ENCODE measurements at regions not wholly inside any gene's neighbourhood (a gene's known extent, or its start where the extent isn't known, plus 50 kb on each side); places are given as distances from the start of the nearest gene placed in this dataset.
A peak's percentile ranks its signal among the peaks of the same experiment; 100 is the strongest.
"Not testable (repeated sequence)": the region's sequence is repeated elsewhere in the genome, so short reads cannot be mapped to it uniquely, and the experiment has no call there.

GRCh38 chr4:107452717-107453630 is 267.1 kb downstream of the PAPSS1 start:
- no peaks in the 10 kb centered on the region for H3K9me3 Mint-ChIP-seq
- CTCF ChIA-PET, result no interaction called here
- peaks cover 1% of the 10 kb centered on the region for H3K27me3 Mint-ChIP-seq
- no peak for DNase-seq
- no peak overlapping the region for H3K4me3 Mint-ChIP-seq
- H3K27ac Mint-ChIP-seq, result no peak overlapping the region
- POLR2A ChIA-PET, result no interaction called here
- no peaks in the 10 kb centered on the region for H3K36me3 Mint-ChIP-seq (ENCODE audit: low read depth)
- no peaks in the 10 kb centered on the region for H3K4me1 Mint-ChIP-seq

GRCh38 chr4:107449611-107450369 is 270.2 kb downstream of the PAPSS1 start:
- Mint-ChIP-seq H3K9me3 (no peaks in the 10 kb centered on the region), H3K4me3 (no peak overlapping the region), H3K36me3 (ENCODE audit: low read depth) (no peaks in the 10 kb centered on the region), H3K4me1 (no peaks in the 10 kb centered on the region), H3K27ac (no peak overlapping the region), H3K27me3 (peaks cover 5% of the 10 kb centered on the region)
- ChIA-PET CTCF (no interaction called here), POLR2A (no interaction called here)
- no peak for DNase-seq

- no peaks in the 10 kb centered on the region for H3K9me3 Mint-ChIP-seq
- H3K4me1 Mint-ChIP-seq, result no peaks in the 10 kb centered on the region
- POLR2A ChIA-PET, result no interaction called here
- CTCF ChIA-PET, result no interaction called here
- H3K4me3 Mint-ChIP-seq, result no peak overlapping the region
- no peak overlapping the region for H3K27ac Mint-ChIP-seq
- no peaks in the 10 kb centered on the region for H3K36me3 Mint-ChIP-seq (ENCODE audit: low read depth)
- no peak for DNase-seq
- peaks cover 3% of the 10 kb centered on the region for H3K27me3 Mint-ChIP-seq
Observed at GRCh38 chr4:107442538-107443111, 277.4 kb downstream of the PAPSS1 start.

GRCh38 chr4:107439401-107439800 is 280.6 kb downstream of the PAPSS1 start:
- H3K4me1 Mint-ChIP-seq, result no peaks in the 10 kb centered on the region
- H3K36me3 Mint-ChIP-seq (ENCODE audit: low read depth), result no peaks in the 10 kb centered on the region
- H3K4me3 Mint-ChIP-seq, result no peak overlapping the region
- H3K9me3 Mint-ChIP-seq, result no peaks in the 10 kb centered on the region
- H3K27ac Mint-ChIP-seq, result no peak overlapping the region
- POLR2A ChIA-PET, result no interaction called here
- DNase-seq, result no peak
- H3K27me3 Mint-ChIP-seq, result no peaks in the 10 kb centered on the region
- CTCF ChIA-PET, result no interaction called here

- CTCF ChIA-PET; DNase-seq; H3K27me3 Mint-ChIP-seq; H3K27ac Mint-ChIP-seq; H3K9me3 Mint-ChIP-seq; H3K4me1 Mint-ChIP-seq; H3K4me3 Mint-ChIP-seq; POLR2A ChIA-PET; H3K36me3 Mint-ChIP-seq (ENCODE audit: low read depth): not testable (repeated sequence)
Observed at GRCh38 chr4:107436471-107436870, 283.6 kb downstream of the PAPSS1 start.

GRCh38 chr4:107432451-107432850 is 287.6 kb downstream of the PAPSS1 start:
- no peak for DNase-seq
- CTCF ChIA-PET, result no interaction called here
- POLR2A ChIA-PET, result no interaction called here
- Mint-ChIP-seq H3K9me3 (no peaks in the 10 kb centered on the region), H3K27me3 (peaks cover 2% of the 10 kb centered on the region), H3K4me3 (no peak overlapping the region), H3K27ac (no peak overlapping the region), H3K4me1 (no peaks in the 10 kb centered on the region), H3K36me3 (ENCODE audit: low read depth) (no peaks in the 10 kb centered on the region)

- ChIA-PET POLR2A (no interaction called here), CTCF (no interaction called here)
- Mint-ChIP-seq H3K9me3 (no peaks in the 10 kb centered on the region), H3K4me3 (no peak overlapping the region), H3K36me3 (ENCODE audit: low read depth) (no peaks in the 10 kb centered on the region), H3K27ac (no peak overlapping the region), H3K4me1 (no peaks in the 10 kb centered on the region), H3K27me3 (peaks cover 1% of the 10 kb centered on the region)
- no peak for DNase-seq
Observed at GRCh38 chr4:107423677-107424405, 296.2 kb downstream of the PAPSS1 start.

- H3K9me3 Mint-ChIP-seq; H3K27ac Mint-ChIP-seq; H3K4me3 Mint-ChIP-seq; CTCF ChIA-PET; H3K27me3 Mint-ChIP-seq; POLR2A ChIA-PET; H3K4me1 Mint-ChIP-seq; H3K36me3 Mint-ChIP-seq (ENCODE audit: low read depth): not testable (repeated sequence)
- DNase-seq, result peak; percentile 17
Observed at GRCh38 chr4:107419536-107419935, 300.5 kb downstream of the PAPSS1 start.

- H3K36me3 Mint-ChIP-seq (ENCODE audit: low read depth), result no peaks in the 10 kb centered on the region
- peaks cover 2% of the 10 kb centered on the region for H3K27me3 Mint-ChIP-seq
- no peak for DNase-seq
- H3K27ac Mint-ChIP-seq, result no peak overlapping the region
- no peaks in the 10 kb centered on the region for H3K4me1 Mint-ChIP-seq
- no peaks in the 10 kb centered on the region for H3K9me3 Mint-ChIP-seq
- H3K4me3 Mint-ChIP-seq, result no peak overlapping the region
- ChIA-PET POLR2A (no interaction called here), CTCF (no interaction called here)
Observed at GRCh38 chr4:107419052-107419451, 301.0 kb downstream of the PAPSS1 start.

- not testable (repeated sequence) for H3K27me3 Mint-ChIP-seq
Observed at GRCh38 chr4:107415490-107415889, 304.5 kb downstream of the PAPSS1 start.

GRCh38 chr4:107409872-107410271 is 310.2 kb downstream of the PAPSS1 start:
- H3K9me3 Mint-ChIP-seq; H3K4me3 Mint-ChIP-seq; POLR2A ChIA-PET; CTCF ChIA-PET; H3K27ac Mint-ChIP-seq; H3K4me1 Mint-ChIP-seq; H3K36me3 Mint-ChIP-seq (ENCODE audit: low read depth); H3K27me3 Mint-ChIP-seq; DNase-seq: not testable (repeated sequence)

More at GRCh38 chr4:107415490-107415889, 304.5 kb downstream of the PAPSS1 start:
- POLR2A ChIA-PET; H3K4me1 Mint-ChIP-seq; CTCF ChIA-PET; H3K9me3 Mint-ChIP-seq; H3K27ac Mint-ChIP-seq; H3K36me3 Mint-ChIP-seq (ENCODE audit: low read depth); DNase-seq; H3K4me3 Mint-ChIP-seq: not testable (repeated sequence)

GRCh38 chr4:107408968-107409367 is 311.1 kb downstream of the PAPSS1 start:
- H3K36me3 Mint-ChIP-seq (ENCODE audit: low read depth), result no peaks in the 10 kb centered on the region
- ChIA-PET CTCF (no interaction called here), POLR2A (no interaction called here)
- H3K9me3 Mint-ChIP-seq, result peaks cover 5% of the 10 kb centered on the region
- no peak overlapping the region for H3K27ac Mint-ChIP-seq
- H3K4me3 Mint-ChIP-seq, result no peak overlapping the region
- no peaks in the 10 kb centered on the region for H3K4me1 Mint-ChIP-seq
- DNase-seq, result no peak
- H3K27me3 Mint-ChIP-seq, result no peaks in the 10 kb centered on the region

- Mint-ChIP-seq H3K4me3 (no peak overlapping the region), H3K27ac (no peak overlapping the region), H3K36me3 (ENCODE audit: low read depth) (no peaks in the 10 kb centered on the region), H3K27me3 (peaks cover 4% of the 10 kb centered on the region), H3K4me1 (no peaks in the 10 kb centered on the region), H3K9me3 (no peaks in the 10 kb centered on the region)
- ChIA-PET CTCF (no interaction called here), POLR2A (no interaction called here)
- DNase-seq, result no peak
Observed at GRCh38 chr4:107404591-107405300, 315.3 kb downstream of the PAPSS1 start.

All from activated CD4-positive, alpha-beta memory T cell treated with anti-CD3 and anti-CD28 coated beads, Interleukin-2, amount 10 ng/mL, durations not matched to agents 7 days and 5 days (primary cell).